DOHH2 (cell line): ENCODE measurements at regions not wholly inside any gene's neighbourhood (a gene's known extent, or its start where the extent isn't known, plus 50 kb on each side); places are given as distances from the start of the nearest gene placed in this dataset.

ENCODE experiments used
- CTCF ChIP-seq: fragments of 200-600 bp; sonication (generic); IDR thresholded peaks from one replicate; pipeline ENCODE4 v1.5.1; 2014; ENCODE audit warnings: antibody characterized with exemption, mild to moderate bottlenecking, low read depth, low read length; ENCODE audit not compliant: poor library complexity, severe bottlenecking
- EZH2phosphoT487 ChIP-seq: fragments of 200-600 bp; sonication (generic); IDR thresholded peaks from 2 replicates; pipeline ENCODE4 v1.6.1; 2017; ENCODE audit warnings: borderline replicate concordance, mild to moderate bottlenecking, antibody characterized with exemption, low read length, moderate library complexity, mixed read lengths

- no peak for TF ChIP-seq CTCF
- no peak for TF ChIP-seq EZH2phosphoT487
These were observed 87.8 kb downstream of the NAV1 start for GRCh38 chr1:201626629-201627275.
